PC-3 (cell line): ENCODE measurements at regions not wholly inside any gene's neighbourhood (a gene's known extent, or its start where the extent isn't known, plus 50 kb on each side); places are given as distances from the start of the nearest gene placed in this dataset.

Experiments
- CTCF ChIP-seq: fragments of 300-600 bp; sonication (generic); conservative IDR thresholded peaks from 2 replicates; pipeline ENCODE4 v1.5.1; 2017; ENCODE audit warnings: antibody characterized with exemption, low read depth, mild to moderate bottlenecking, low read length
- EZH2 ChIP-seq: fragments of 300-600 bp; sonication (generic); IDR thresholded peaks from one replicate; pipeline ENCODE4 v1.6.1; 2017; ENCODE audit warnings: antibody characterized with exemption, mild to moderate bottlenecking, low read length; ENCODE audit not compliant: unreplicated experiment
- EZH2phosphoT487 ChIP-seq: fragments of 300-600 bp; sonication (generic); IDR thresholded peaks from 2 replicates; pipeline ENCODE4 v1.6.1; 2018; ENCODE audit warnings: mild to moderate bottlenecking, antibody characterized with exemption, low read length, borderline replicate concordance

- TF ChIP-seq CTCF: no peak
- TF ChIP-seq EZH2: no peak
- TF ChIP-seq EZH2phosphoT487: no peak
Measured at GRCh38 chr3:144665567-144666053, 694.0 kb downstream of the DIPK2A start.
